NCI-H1694 treated with DMSO at 0.1 percent for 48 hours (cell line): ENCODE measurements at regions not wholly inside any gene's neighbourhood (a gene's known extent, or its start where the extent isn't known, plus 50 kb on each side); places are given as distances from the start of the nearest gene placed in this dataset.

Experiments used
- DNase-seq: peaks from one replicate; lab custom pipeline; 2025; lab: John Stamatoyannopoulos, UW

- DNase-seq = no peak
These were observed 63.0 kb upstream of the SP4 start for GRCh38 chr7:21364801-21365271.

- no peak for DNase-seq
These were observed 61.8 kb upstream of the SP4 start for GRCh38 chr7:21365866-21366624.

- DNase-seq = no peak
These were observed 60.8 kb upstream of the SP4 start for GRCh38 chr7:21367081-21367480.

- no peak for DNase-seq
These were observed 60.3 kb upstream of the SP4 start for GRCh38 chr7:21367537-21367936.

GRCh38 chr7:21368317-21368716, 59.6 kb upstream of the SP4 start:
- no peak for DNase-seq

GRCh38 chr7:21370283-21370982, 57.5 kb upstream of the SP4 start:
- DNase-seq = no peak

GRCh38 chr7:21371360-21371759, 56.5 kb upstream of the SP4 start:
- no peak for DNase-seq

GRCh38 chr7:21373031-21373430, 54.9 kb upstream of the SP4 start:
- no peak for DNase-seq

GRCh38 chr7:21374134-21374533, 53.7 kb upstream of the SP4 start:
- no peak for DNase-seq

- DNase-seq = no peak
These were observed 50.3 kb upstream of the SP4 start for GRCh38 chr7:21377545-21377944.
